A204.1 (cell line): ENCODE measurements at regions not wholly inside any gene's neighbourhood (a gene's known extent, or its start where the extent isn't known, plus 50 kb on each side); places are given as distances from the start of the nearest gene placed in this dataset.

ENCODE experiments used
- FAIRE-seq: peaks from 2 replicates; lab custom pipeline; 2012; peaks lifted over from hg19 to GRCh38; lab: Jason Lieb, UNC

DNA sequence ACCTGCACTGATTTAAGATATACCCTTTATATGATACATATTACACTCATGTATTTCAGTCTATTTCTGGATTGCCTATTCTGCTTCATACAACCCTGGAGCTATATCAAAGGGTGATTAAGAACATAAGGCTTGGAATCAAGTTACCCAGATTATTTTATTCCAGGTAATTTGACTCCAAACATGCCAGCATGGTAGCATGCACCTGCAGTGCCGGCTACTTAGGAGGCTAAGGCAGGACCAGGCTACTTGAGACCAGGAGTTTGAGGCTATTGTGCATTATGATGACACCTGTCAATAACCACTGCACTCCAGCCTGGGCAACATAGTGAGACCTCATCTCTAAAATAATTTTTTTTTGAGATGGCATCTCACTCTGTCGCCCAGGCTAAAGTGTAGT is 50.4 kb upstream of the NEO1 start:
- no peak for FAIRE-seq

GRCh38 chr15:73000293-73000692 is 52.0 kb upstream of the NEO1 start:
- FAIRE-seq: no peak

- FAIRE-seq: no peak
Measured at GRCh38 chr15:72999586-72999985, 52.7 kb upstream of the NEO1 start.

DNA sequence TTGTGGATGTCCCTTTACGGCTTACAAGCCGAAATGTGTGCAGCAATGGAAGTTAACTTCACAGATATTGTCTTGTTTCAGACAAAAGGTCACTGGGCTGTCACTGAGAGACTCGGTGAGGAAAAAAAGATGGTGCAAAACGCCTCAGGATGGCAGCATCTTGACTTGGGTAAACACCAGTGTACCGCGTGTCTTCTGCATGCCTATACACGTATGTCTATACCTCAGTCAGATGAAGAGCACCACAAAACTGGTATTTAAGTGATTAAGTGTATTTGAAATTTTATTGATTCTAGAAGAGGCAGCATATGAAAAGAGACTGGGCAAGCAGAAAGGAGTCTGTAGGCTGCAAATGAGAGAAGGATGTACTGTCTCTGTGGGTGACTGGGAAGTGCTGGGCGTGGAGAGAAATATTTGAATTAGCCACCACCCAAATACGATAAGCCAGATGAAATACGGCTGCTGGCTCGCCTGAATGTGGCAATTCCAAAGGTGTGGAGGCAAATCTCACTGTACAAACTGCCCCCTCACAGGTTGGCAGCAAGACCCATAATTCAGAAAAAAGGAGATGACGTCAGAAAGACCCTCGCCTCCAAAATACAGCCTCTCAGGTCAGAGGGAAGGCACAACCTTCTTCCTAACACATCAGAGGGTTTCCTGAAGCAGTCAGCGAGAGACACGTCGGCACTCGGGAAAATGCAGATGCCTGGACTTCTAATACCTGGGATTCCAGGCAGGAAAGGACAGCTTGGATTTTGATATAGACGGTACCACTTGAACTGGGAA is 53.4 kb upstream of the NEO1 start:
- no peak for FAIRE-seq

- no peak for FAIRE-seq
Measured at GRCh38 chr15:72998226-72998625, 54.0 kb upstream of the NEO1 start.

DNA sequence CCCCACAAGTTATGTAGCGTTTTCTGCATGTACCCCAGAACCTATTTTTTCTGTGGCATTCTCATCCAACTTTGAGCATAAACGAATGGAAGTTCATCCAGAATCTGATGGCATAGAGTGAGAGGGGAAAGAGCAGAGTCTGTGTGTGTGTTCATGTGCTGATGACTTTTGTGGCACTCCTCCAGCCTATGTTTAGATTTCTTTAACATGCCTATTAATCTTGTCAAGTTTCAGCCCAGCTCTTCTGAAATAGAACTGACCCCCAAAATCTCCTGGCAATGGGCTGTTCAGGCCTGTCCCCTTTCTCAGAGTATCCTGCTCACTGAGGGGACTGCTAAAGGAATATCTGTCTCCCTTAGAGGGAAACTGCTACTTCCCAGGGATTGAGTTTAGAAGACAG is 56.4 kb upstream of the NEO1 start:
- no peak for FAIRE-seq

GRCh38 chr15:72994534-72995177 is 57.6 kb upstream of the NEO1 start:
- no peak for FAIRE-seq

- FAIRE-seq: no peak
Measured at GRCh38 chr15:72992841-72993252, 59.4 kb upstream of the NEO1 start.

DNA sequence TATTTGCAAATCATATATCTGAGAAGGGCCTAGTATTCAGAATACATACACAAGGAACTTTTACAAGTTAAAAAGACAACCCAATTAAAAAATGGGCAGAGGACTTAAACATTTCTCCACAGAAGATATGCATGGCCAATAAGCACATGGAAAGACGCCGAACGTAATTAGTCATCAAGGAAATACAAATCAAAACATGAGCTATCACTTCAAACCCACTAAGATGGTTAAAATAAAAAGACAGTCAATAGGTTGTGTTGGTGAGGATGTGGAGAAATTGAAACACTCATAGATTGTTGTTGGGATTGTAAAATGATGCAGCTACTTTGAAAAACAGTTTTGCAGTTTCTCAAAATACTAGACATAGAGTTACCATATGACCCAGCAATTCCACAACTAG is 61.2 kb upstream of the NEO1 start:
- FAIRE-seq: no peak

GRCh38 chr15:72983801-72984545 is 68.3 kb upstream of the NEO1 start:
- FAIRE-seq: no peak

DNA sequence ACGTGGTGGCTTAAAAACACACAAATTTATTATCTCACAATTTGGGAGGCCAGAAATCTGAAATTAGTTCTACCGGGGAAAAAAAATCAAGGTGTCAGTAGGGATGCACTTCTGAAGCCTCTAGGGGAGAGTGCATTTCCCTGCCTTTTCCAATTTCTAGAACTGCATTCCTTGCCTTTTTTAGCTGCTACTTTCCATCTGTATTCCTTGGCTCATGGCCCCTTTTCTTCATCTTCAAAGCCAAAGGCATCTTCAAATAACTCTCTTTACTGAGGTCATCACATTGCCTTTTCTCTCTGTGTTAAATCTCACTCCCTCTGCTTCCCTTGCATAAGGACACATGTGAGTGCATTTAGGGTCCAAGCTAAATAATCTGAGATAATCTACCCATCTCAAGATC is 69.5 kb upstream of the NEO1 start:
- no peak for FAIRE-seq

- FAIRE-seq: peak; percentile 30
Measured at GRCh38 chr15:72980661-72981060, 71.6 kb upstream of the NEO1 start.

DNA sequence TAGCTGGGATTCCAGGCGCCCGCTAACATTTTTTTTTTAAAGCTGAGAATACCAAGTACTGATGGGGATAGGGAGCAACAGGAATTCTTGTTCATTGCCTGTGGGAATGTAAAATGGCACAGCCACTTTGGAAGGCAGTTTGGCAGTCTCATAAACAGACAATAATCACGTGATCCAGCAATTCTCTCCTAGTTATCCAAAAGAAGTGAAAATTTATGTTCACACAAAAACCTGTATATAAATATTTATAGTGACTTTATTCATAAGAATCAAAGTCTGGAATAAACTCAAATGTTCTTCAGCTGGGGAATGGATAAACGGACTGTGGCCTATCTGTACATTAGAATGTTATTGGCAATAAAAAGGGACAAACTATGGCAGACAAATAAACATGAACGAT is 72.5 kb upstream of the NEO1 start:
- FAIRE-seq: no peak

DNA sequence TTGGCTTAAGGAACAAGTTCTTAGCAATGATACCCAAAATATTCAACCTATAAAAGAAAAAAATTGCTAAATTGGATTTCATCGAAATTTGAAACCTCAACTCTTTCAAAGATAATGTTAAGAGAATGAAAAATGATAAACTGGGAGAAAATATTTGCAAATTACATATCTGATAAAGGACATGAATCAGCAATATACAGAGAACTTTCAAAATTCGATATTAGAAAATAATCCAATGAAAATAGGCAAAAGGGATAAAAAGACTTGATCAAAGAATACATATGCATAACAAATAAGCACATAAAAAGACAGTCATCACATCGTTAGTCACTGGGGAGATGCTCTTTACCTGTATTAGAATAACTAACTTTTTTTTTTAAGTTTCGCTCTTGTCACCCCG is 73.0 kb upstream of the NEO1 start:
- no peak for FAIRE-seq

DNA sequence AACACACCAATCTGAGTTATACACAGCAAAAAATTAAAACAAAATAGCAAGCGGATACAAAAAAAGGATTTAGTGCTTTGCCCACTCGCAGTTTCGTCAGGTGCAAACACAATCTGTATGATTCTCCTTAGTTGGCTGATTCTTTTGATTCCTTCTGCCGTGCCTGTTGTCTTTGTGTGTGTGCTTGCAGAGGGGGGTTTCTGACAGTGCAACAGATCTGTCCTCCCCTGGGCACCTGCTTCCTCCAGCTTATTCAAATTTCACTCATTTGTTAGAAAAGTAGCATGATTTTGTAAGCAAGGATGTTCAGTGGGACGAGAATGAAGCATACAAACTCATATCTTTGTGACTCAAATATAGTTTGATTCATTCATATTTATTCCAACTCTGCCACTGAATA is 74.0 kb upstream of the NEO1 start:
- FAIRE-seq: no peak

DNA sequence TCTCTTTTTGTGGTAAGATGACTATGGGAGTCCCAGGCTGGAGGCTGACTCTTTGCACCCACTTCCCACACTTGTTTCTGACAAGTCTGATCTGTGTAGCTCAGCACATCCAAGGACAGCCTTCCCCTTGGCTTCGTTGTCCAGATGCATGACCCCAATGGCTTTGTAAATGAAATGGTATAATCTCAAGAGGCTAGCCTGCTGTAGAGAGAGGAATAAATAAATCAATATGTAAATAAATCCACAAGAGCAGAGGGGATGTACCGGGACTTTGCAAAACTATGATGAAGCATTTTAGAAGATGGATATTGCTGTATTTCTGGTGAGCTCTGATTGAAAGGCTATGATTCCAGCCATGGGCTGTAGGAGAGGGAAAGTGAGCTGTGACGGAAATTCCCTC is 79.9 kb upstream of the NEO1 start:
- no peak for FAIRE-seq

GRCh38 chr15:72971766-72972165 is 80.5 kb upstream of the NEO1 start:
- FAIRE-seq: no peak

DNA sequence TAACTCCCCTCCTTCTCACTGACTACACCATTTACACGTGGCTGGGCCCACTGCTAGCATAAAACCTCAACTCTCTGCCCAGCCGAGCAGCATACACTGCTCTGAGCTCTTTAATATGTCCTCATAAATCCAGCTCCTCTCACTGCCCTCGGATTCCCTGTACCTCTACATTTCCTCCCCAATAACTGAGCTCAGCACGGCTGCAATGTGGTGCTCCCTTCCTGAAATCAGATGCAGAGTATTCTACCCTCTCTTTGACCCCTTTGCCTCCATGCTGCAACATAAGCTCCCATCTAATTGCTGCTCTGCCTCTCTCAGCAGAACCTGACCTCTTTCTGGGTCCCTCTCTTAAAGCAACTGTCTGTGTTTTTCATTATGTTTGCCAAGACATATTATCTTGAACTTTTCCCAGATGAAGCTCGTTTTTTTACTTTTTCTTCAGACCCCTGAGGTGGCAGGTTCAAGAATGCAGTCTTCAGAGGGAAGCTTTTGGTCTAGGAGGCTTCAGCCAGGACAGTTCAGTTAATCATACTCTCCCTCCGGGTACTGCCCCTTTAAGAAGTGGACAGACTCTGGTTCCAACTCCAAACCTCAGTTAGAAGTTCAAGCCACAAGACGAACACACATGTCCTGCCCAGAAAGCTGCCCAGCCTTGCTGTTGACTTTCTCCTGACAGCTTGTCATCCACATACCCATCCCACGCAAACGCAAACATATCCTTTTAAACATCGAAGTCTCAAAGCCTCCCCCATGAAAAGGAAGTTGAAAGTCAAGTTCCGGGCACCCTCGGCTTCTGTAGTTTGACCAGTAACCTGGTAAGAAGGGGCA is 81.1 kb upstream of the NEO1 start:
- no peak for FAIRE-seq

DNA sequence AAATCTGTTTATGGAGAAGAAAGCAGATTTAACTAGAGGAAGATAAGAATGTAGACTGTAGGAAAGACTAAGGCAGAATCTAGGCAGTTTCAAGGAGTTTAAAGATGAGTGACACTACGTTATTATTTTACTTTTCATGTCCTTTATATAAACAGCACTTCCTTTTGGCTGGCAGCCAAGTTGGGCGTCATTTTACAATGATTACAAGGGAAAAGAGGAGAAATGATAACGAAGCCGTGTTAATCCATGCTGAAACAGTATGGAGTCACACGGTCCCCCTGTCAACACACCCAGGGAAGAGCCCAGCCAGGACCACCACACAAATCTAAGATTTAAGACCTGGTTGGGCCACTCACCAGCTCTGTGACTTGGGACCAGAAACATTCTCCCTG is 83.7 kb upstream of the NEO1 start:
- no peak for FAIRE-seq

DNA sequence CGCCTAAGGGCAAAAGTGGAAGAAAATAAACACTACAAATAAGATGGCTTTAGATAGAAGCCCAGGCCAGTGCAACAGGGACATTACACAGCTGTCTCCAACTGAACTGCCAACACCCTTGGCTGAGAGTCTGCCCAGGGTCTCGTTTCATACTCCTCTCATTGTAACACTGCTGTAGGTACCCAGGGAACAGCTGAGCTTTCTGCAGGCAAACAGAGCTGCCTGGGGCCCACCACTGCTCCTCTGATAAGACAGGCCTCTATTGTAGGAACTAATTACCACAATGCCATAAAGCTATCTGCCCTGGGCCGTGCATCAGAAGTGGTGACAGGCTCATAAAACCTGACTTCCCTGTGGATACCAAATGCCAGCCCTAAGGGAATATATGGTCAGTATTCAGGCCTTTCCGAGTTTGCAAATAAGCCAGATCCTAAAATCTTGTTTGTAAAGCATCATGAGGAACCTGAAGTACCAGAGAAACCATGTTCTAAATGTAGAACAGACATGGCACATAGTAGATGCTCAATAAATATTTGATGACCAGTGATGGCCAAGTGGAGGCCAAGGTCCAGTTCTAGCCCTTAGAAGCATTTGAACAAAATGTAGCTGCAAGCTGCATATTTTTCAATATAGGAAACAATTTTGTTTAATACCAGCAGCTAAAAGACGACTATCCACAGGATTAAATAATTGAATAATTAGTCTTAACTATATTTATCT is 84.3 kb upstream of the NEO1 start:
- FAIRE-seq: no peak

- FAIRE-seq: no peak
Measured at GRCh38 chr15:72967397-72967796, 84.9 kb upstream of the NEO1 start.

DNA sequence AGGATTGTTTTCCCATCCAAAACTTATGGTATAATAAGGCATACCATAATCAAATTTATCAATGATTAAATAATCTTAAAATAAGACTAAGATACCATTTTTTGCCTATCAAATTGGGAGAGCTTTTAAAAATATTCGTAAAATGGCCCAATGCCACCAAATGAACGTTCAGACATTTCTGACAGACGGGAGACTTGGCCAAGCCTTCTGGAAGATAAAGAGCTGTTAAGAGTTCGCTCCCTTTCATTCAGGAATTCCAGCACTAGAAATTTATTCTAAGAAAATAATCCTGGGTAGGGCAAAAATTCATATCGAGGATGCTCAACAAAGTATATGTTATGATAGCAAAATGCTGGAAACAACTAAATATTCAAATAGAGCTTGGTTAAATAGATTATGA is 85.6 kb upstream of the NEO1 start:
- FAIRE-seq: no peak
